ENCODE measurements at regions not wholly inside any gene's neighbourhood (a gene's known extent, or its start where the extent isn't known, plus 50 kb on each side); places are given as distances from the start of the nearest gene placed in this dataset.
"Not testable (repeated sequence)": the region's sequence is repeated elsewhere in the genome, so short reads cannot be mapped to it uniquely, and the experiment has no call there.

DNA sequence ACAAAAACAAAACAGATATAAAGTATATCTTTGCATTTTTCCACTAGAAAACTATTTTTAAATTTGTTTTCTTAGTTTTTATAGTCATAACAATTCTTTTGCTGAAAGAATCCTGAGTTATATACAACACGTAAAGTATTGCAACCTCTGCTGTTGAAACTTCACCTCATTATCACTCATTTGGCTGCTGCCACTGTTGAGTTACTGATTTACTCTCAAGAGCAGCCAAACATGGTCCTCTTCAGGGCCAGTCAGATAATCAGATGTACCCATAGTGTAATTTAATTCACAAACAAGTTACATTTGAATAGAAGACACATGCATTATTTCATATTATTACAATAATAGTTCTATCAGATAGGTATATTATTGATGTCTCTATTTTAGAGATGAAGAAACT lies 235.6 kb downstream of the UBE2NL start:
- H3K4me1 ChIP-seq (ENCODE audit: control insufficient read depth, extremely low read depth, insufficient read depth, low read length); H3K9me3 ChIP-seq (ENCODE audit: control insufficient read depth, low read depth, low read length); H3K36me3 ChIP-seq (ENCODE audit: control insufficient read depth in 2 of 2, extremely low read depth in 1 of 2, insufficient read depth in 2 of 2, low read length in 2 of 2); H4K20me1 ChIP-seq (ENCODE audit: control insufficient read depth, extremely low read depth, insufficient read depth, low read length); FAIRE-seq; H3K4me3 ChIP-seq (ENCODE audit: control insufficient read depth in 2 of 3, extremely low read depth in 1 of 3, insufficient read depth in 2 of 3, low read depth in 1 of 3, low read length in 3 of 3); H3K9me1 ChIP-seq (ENCODE audit: control insufficient read depth, extremely low read depth, insufficient read depth, low read length); H3K4me2 ChIP-seq (ENCODE audit: control insufficient read depth, extremely low read depth, insufficient read depth, low read depth, low read length); H3K79me2 ChIP-seq (ENCODE audit: control insufficient read depth, insufficient read depth, low read length); H2AFZ ChIP-seq (ENCODE audit: control insufficient read depth, low read length); dilution Hi-C loops (cut with MboI; ENCODE audit: extremely low pct_ligation_motif_present, low sequenced_read_pairs); H3K9ac ChIP-seq (ENCODE audit: control insufficient read depth, extremely low read depth, insufficient read depth, low read length); H3K27me3 ChIP-seq (ENCODE audit: control insufficient read depth, extremely low read depth, insufficient read depth, low read length); DNase-seq (ENCODE audit: low read depth, low spot score); H3K27ac ChIP-seq (ENCODE audit: control insufficient read depth, insufficient read depth, low read length): not testable (repeated sequence)

DNA sequence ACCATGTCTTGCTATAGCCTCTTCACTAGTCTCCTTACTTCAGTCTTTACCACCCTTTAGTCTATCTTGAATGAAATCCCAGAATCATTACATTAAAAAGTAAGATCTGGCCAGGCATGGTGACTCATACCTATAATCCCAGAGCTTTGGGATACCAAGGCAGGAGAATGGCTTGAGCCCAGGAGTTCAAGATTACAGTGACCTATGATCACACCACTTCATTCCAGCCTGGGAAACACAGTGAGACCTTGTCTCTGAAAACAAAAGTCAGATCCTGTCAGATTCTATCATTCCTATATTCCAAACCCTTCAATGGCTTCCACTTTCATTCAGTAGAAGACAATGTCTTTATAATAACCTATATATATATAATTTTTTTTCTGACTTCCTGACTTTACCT lies 237.7 kb downstream of the UBE2NL start:
- dilution Hi-C loops (cut with MboI; ENCODE audit: extremely low pct_ligation_motif_present, low sequenced_read_pairs); H4K20me1 ChIP-seq (ENCODE audit: control insufficient read depth, extremely low read depth, insufficient read depth, low read length); H3K36me3 ChIP-seq (ENCODE audit: control insufficient read depth in 2 of 2, extremely low read depth in 1 of 2, insufficient read depth in 2 of 2, low read length in 2 of 2); H3K4me1 ChIP-seq (ENCODE audit: control insufficient read depth, extremely low read depth, insufficient read depth, low read length); H3K4me2 ChIP-seq (ENCODE audit: control insufficient read depth, extremely low read depth, insufficient read depth, low read depth, low read length); H3K9ac ChIP-seq (ENCODE audit: control insufficient read depth, extremely low read depth, insufficient read depth, low read length); H3K27me3 ChIP-seq (ENCODE audit: control insufficient read depth, extremely low read depth, insufficient read depth, low read length); H3K9me1 ChIP-seq (ENCODE audit: control insufficient read depth, extremely low read depth, insufficient read depth, low read length); H3K9me3 ChIP-seq (ENCODE audit: control insufficient read depth, low read depth, low read length); H2AFZ ChIP-seq (ENCODE audit: control insufficient read depth, low read length); H3K27ac ChIP-seq (ENCODE audit: control insufficient read depth, insufficient read depth, low read length); H3K4me3 ChIP-seq (ENCODE audit: control insufficient read depth in 2 of 3, extremely low read depth in 1 of 3, insufficient read depth in 2 of 3, low read depth in 1 of 3, low read length in 3 of 3); H3K79me2 ChIP-seq (ENCODE audit: control insufficient read depth, insufficient read depth, low read length); DNase-seq (ENCODE audit: low read depth, low spot score): not testable (repeated sequence)
- FAIRE-seq = peak; percentile 62

DNA sequence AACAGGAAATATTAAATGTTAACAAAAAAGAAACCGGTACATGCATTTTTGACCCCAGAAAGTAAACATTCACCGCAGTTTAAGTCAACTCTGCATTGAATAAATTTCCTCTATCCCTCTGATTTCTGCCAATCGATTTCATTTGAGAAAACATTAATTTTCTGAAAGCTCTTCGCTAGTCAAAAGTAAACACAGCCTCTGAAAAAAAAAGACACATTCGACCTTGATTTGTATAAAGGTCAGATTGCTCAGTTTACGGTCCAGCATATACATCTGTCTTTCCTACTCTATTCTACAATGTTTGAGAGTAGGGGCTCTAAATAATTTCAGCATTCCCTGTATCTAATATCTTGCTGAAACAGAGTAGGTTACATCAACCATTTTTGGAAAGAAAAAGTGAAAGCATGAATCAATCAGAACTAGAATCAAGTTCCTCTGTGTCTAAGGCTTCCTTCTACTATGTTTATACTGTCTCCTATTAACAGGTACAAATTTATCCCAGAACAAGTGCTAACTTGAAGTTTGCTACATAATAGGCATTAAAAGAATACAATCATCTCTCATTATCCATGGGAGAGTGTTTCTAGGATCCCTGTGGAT lies 243.8 kb downstream of the UBE2NL start:
- H3K79me2 ChIP-seq (ENCODE audit: control insufficient read depth, insufficient read depth, low read length); H3K9me1 ChIP-seq (ENCODE audit: control insufficient read depth, extremely low read depth, insufficient read depth, low read length); H3K4me1 ChIP-seq (ENCODE audit: control insufficient read depth, extremely low read depth, insufficient read depth, low read length); H3K27ac ChIP-seq (ENCODE audit: control insufficient read depth, insufficient read depth, low read length); H4K20me1 ChIP-seq (ENCODE audit: control insufficient read depth, extremely low read depth, insufficient read depth, low read length); H3K4me3 ChIP-seq (ENCODE audit: control insufficient read depth in 2 of 3, extremely low read depth in 1 of 3, insufficient read depth in 2 of 3, low read depth in 1 of 3, low read length in 3 of 3); H3K4me2 ChIP-seq (ENCODE audit: control insufficient read depth, extremely low read depth, insufficient read depth, low read depth, low read length); H3K27me3 ChIP-seq (ENCODE audit: control insufficient read depth, extremely low read depth, insufficient read depth, low read length); DNase-seq (ENCODE audit: low read depth, low spot score); H3K36me3 ChIP-seq (ENCODE audit: control insufficient read depth in 2 of 2, extremely low read depth in 1 of 2, insufficient read depth in 2 of 2, low read length in 2 of 2); H3K9me3 ChIP-seq (ENCODE audit: control insufficient read depth, low read depth, low read length); H2AFZ ChIP-seq (ENCODE audit: control insufficient read depth, low read length); dilution Hi-C loops (cut with MboI; ENCODE audit: extremely low pct_ligation_motif_present, low sequenced_read_pairs); H3K9ac ChIP-seq (ENCODE audit: control insufficient read depth, extremely low read depth, insufficient read depth, low read length): not testable (repeated sequence)
- FAIRE-seq = peak; percentile 93

DNA sequence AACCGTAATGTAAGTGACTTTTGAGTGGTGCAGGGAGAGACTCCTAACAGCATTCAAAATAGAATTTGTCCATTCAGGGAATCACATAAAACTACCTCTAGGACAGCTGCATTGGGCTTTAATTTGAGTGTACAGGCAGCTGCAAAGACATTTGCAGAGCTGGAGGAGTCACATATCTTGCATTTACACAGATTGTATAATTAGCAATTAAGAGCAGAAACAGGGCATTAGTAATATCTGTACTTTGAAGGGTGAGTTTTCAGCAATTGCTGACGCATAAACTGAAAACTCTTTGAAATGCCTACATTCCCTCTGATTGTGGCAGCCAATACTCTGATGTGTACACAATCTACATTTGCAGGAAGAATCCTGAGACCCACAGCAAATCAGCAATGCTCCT lies 245.6 kb downstream of the UBE2NL start:
- DNase-seq (ENCODE audit: low read depth, low spot score); H3K27me3 ChIP-seq (ENCODE audit: control insufficient read depth, extremely low read depth, insufficient read depth, low read length); H3K9me3 ChIP-seq (ENCODE audit: control insufficient read depth, low read depth, low read length); dilution Hi-C loops (cut with MboI; ENCODE audit: extremely low pct_ligation_motif_present, low sequenced_read_pairs); H3K9me1 ChIP-seq (ENCODE audit: control insufficient read depth, extremely low read depth, insufficient read depth, low read length); H3K4me2 ChIP-seq (ENCODE audit: control insufficient read depth, extremely low read depth, insufficient read depth, low read depth, low read length); H4K20me1 ChIP-seq (ENCODE audit: control insufficient read depth, extremely low read depth, insufficient read depth, low read length); H3K9ac ChIP-seq (ENCODE audit: control insufficient read depth, extremely low read depth, insufficient read depth, low read length); H3K4me1 ChIP-seq (ENCODE audit: control insufficient read depth, extremely low read depth, insufficient read depth, low read length); H3K79me2 ChIP-seq (ENCODE audit: control insufficient read depth, insufficient read depth, low read length); H3K4me3 ChIP-seq (ENCODE audit: control insufficient read depth in 2 of 3, extremely low read depth in 1 of 3, insufficient read depth in 2 of 3, low read depth in 1 of 3, low read length in 3 of 3); FAIRE-seq; H2AFZ ChIP-seq (ENCODE audit: control insufficient read depth, low read length); H3K36me3 ChIP-seq (ENCODE audit: control insufficient read depth in 2 of 2, extremely low read depth in 1 of 2, insufficient read depth in 2 of 2, low read length in 2 of 2); H3K27ac ChIP-seq (ENCODE audit: control insufficient read depth, insufficient read depth, low read length): not testable (repeated sequence)

DNA sequence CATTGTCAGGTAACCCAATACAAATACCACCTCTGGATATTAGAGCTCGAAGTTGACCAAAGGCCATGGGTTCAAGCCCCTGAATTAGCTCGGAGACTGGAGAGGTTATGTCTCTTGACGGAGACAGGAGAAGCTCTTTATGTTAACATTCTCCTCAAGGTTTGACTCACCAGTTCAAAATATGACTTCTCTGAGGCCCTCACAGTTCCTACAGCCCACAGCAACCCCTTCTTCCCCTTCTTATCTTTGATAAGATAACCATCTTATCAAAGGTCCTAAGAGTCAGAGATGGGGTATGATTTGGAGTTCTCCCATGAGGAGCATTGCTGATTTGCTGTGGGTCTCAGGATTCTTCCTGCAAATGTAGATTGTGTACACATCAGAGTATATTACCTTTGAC lies 246.6 kb downstream of the UBE2NL start:
- H3K79me2 ChIP-seq (ENCODE audit: control insufficient read depth, insufficient read depth, low read length); dilution Hi-C loops (cut with MboI; ENCODE audit: extremely low pct_ligation_motif_present, low sequenced_read_pairs); H3K4me1 ChIP-seq (ENCODE audit: control insufficient read depth, extremely low read depth, insufficient read depth, low read length); H4K20me1 ChIP-seq (ENCODE audit: control insufficient read depth, extremely low read depth, insufficient read depth, low read length); H3K36me3 ChIP-seq (ENCODE audit: control insufficient read depth in 2 of 2, extremely low read depth in 1 of 2, insufficient read depth in 2 of 2, low read length in 2 of 2); H3K4me3 ChIP-seq (ENCODE audit: control insufficient read depth in 2 of 3, extremely low read depth in 1 of 3, insufficient read depth in 2 of 3, low read depth in 1 of 3, low read length in 3 of 3); H3K9me3 ChIP-seq (ENCODE audit: control insufficient read depth, low read depth, low read length); DNase-seq (ENCODE audit: low read depth, low spot score); H3K4me2 ChIP-seq (ENCODE audit: control insufficient read depth, extremely low read depth, insufficient read depth, low read depth, low read length); H3K9ac ChIP-seq (ENCODE audit: control insufficient read depth, extremely low read depth, insufficient read depth, low read length); H3K9me1 ChIP-seq (ENCODE audit: control insufficient read depth, extremely low read depth, insufficient read depth, low read length); H2AFZ ChIP-seq (ENCODE audit: control insufficient read depth, low read length); H3K27me3 ChIP-seq (ENCODE audit: control insufficient read depth, extremely low read depth, insufficient read depth, low read length); H3K27ac ChIP-seq (ENCODE audit: control insufficient read depth, insufficient read depth, low read length); FAIRE-seq: not testable (repeated sequence)
